SK-N-DZ (cell line): ENCODE measurements at regions not wholly inside any gene's neighbourhood (a gene's known extent, or its start where the extent isn't known, plus 50 kb on each side); places are given as distances from the start of the nearest gene placed in this dataset.

Experiments used
- DNase-seq: peaks from one replicate; pipeline ENCODE4 v3.0.0-alpha.2; 2015; ENCODE audit warnings: low spot score

- no peak for DNase-seq
These were observed 512.7 kb upstream of the FAT1 start for GRCh38 chr4:187236209-187236890.

- DNase-seq, result no peak
These were observed 515.0 kb upstream of the FAT1 start for GRCh38 chr4:187238646-187239045.

GRCh38 chr4:187251896-187252295 is 528.2 kb upstream of the FAT1 start:
- DNase-seq, result no peak

GRCh38 chr4:187256897-187257296 is 533.2 kb upstream of the FAT1 start:
- DNase-seq, result no peak

- no peak for DNase-seq
These were observed 535.2 kb upstream of the FAT1 start for GRCh38 chr4:187258651-187259401.

- DNase-seq, result no peak
These were observed 545.3 kb upstream of the FAT1 start for GRCh38 chr4:187268940-187269339.

GRCh38 chr4:187270154-187270553 is 546.5 kb upstream of the FAT1 start:
- no peak for DNase-seq

GRCh38 chr4:187271848-187272247 is 548.2 kb upstream of the FAT1 start:
- no peak for DNase-seq

GRCh38 chr4:187274153-187274552 is 550.5 kb upstream of the FAT1 start:
- no peak for DNase-seq

GRCh38 chr4:187276736-187277408 is 553.2 kb upstream of the FAT1 start:
- no peak for DNase-seq

GRCh38 chr4:187283201-187283955 is 559.7 kb upstream of the FAT1 start:
- DNase-seq, result no peak

- DNase-seq, result no peak
These were observed 562.9 kb upstream of the FAT1 start for GRCh38 chr4:187286525-187286924.

GRCh38 chr4:187289371-187289770 is 565.7 kb upstream of the FAT1 start:
- DNase-seq, result no peak

- no peak for DNase-seq
These were observed 571.2 kb upstream of the FAT1 start for GRCh38 chr4:187294861-187295260.

GRCh38 chr4:187301923-187302322 is 578.3 kb upstream of the FAT1 start:
- no peak for DNase-seq

GRCh38 chr4:187302457-187303150 is 578.9 kb upstream of the FAT1 start:
- DNase-seq, result no peak

- DNase-seq, result no peak
These were observed 580.5 kb upstream of the FAT1 start for GRCh38 chr4:187304133-187304532.

GRCh38 chr4:187307131-187307530 is 583.5 kb upstream of the FAT1 start:
- DNase-seq, result no peak

- DNase-seq, result no peak
These were observed 585.8 kb upstream of the FAT1 start for GRCh38 chr4:187309456-187309855.

GRCh38 chr4:187312299-187312698 is 588.6 kb upstream of the FAT1 start:
- DNase-seq, result no peak

- DNase-seq, result no peak
These were observed 594.1 kb upstream of the FAT1 start for GRCh38 chr4:187317799-187318198.
